ACHN (cell line): ENCODE measurements at regions not wholly inside any gene's neighbourhood (a gene's known extent, or its start where the extent isn't known, plus 50 kb on each side); places are given as distances from the start of the nearest gene placed in this dataset.

ENCODE experiments used
- DNase-seq: peaks from one replicate; pipeline ENCODE4 v3.0.0-alpha.2; 2015
- in situ Hi-C: cut with HindIII; loops from 2 replicates; pipeline ENCODE4 v1.10.0; 2017; ENCODE audit warnings: low sequenced_read_pairs, low pct_ligation_motif_present, low pct_unique_long_range_greater_than_20kb

GRCh38 chr1:115233598-115233997 lies 104.5 kb downstream of the NGF start:
- in situ Hi-C loops = no loop called here
- DNase-seq = no peak

- no peak for DNase-seq
- in situ Hi-C loops = no loop called here
Measured at GRCh38 chr1:115230281-115230680, 107.8 kb downstream of the NGF start.

- peak; percentile 32 for DNase-seq
- in situ Hi-C loops = no loop called here
Measured at GRCh38 chr1:115229016-115229415, 109.0 kb downstream of the NGF start.

GRCh38 chr1:115228191-115228590 lies 109.9 kb downstream of the NGF start:
- in situ Hi-C loops = no loop called here
- no peak for DNase-seq

- in situ Hi-C loops = no loop called here
Measured at GRCh38 chr1:115227346-115228082, 110.5 kb downstream of the NGF start.

GRCh38 chr1:115225993-115226685 lies 111.9 kb downstream of the NGF start:
- in situ Hi-C loops = no loop called here
- no peak for DNase-seq

More at GRCh38 chr1:115227346-115228082, 110.5 kb downstream of the NGF start:
- no peak for DNase-seq

GRCh38 chr1:115224636-115225035 lies 113.4 kb downstream of the NGF start:
- in situ Hi-C loops = no loop called here

GRCh38 chr1:115222616-115223402 lies 115.2 kb downstream of the NGF start:
- in situ Hi-C loops = no loop called here
- DNase-seq = peak; percentile 11

More at GRCh38 chr1:115224636-115225035, 113.4 kb downstream of the NGF start:
- no peak for DNase-seq

- in situ Hi-C loops = no loop called here
- no peak for DNase-seq
Measured at GRCh38 chr1:115220340-115221270, 117.4 kb downstream of the NGF start.

- in situ Hi-C loops = no loop called here
- DNase-seq = no peak
Measured at GRCh38 chr1:115219927-115220326, 118.1 kb downstream of the NGF start.

- no peak for DNase-seq
- in situ Hi-C loops = no loop called here
Measured at GRCh38 chr1:115218699-115219098, 119.3 kb downstream of the NGF start.

GRCh38 chr1:115218034-115218405 lies 120.0 kb downstream of the NGF start:
- DNase-seq = no peak
- in situ Hi-C loops = no loop called here

- in situ Hi-C loops = no loop called here
- no peak for DNase-seq
Measured at GRCh38 chr1:115217150-115218033, 120.7 kb downstream of the NGF start.

GRCh38 chr1:115215703-115216521 lies 122.1 kb downstream of the NGF start:
- in situ Hi-C loops = no loop called here
- no peak for DNase-seq

GRCh38 chr1:115215110-115215509 lies 122.9 kb downstream of the NGF start:
- no peak for DNase-seq

GRCh38 chr1:115214098-115214497 lies 124.0 kb downstream of the NGF start:
- in situ Hi-C loops = no loop called here

More at GRCh38 chr1:115215110-115215509, 122.9 kb downstream of the NGF start:
- in situ Hi-C loops = no loop called here

GRCh38 chr1:115213130-115213529 lies 123.8 kb upstream of the TSPAN2 start:
- in situ Hi-C loops = no loop called here
- no peak for DNase-seq

More at GRCh38 chr1:115214098-115214497, 124.0 kb downstream of the NGF start:
- DNase-seq = no peak
